ENCODE measurements at regions not wholly inside any gene's neighbourhood (a gene's known extent, or its start where the extent isn't known, plus 50 kb on each side); places are given as distances from the start of the nearest gene placed in this dataset.

- TF ChIP-seq CTCF (tag by site-specific recombination; IDR thresholded peaks at IDR 0.05) (no peak), ZNF660 (tag by site-specific recombination; IDR thresholded peaks at IDR 0.05) (no peak), ZBTB10 (tag by site-specific recombination; IDR thresholded peaks at IDR 0.05) (no peak)
Observed at GRCh38 chr10:123409426-123409825, 255.2 kb downstream of the BUB3 start.

Data from HEK293 (cell line).